K562 (cell line): ENCODE measurements at regions not wholly inside any gene's neighbourhood (a gene's known extent, or its start where the extent isn't known, plus 50 kb on each side); places are given as distances from the start of the nearest gene placed in this dataset.

ENCODE experiments used
- ATAC-seq: fragments of 200-7000 bp; cut with Tn5 transposase; 3 replicates; pipeline ENCODE4 v1.9.1; 2020; ENCODE audit warnings: moderate library complexity
- BruUV-seq: library from RNA; stranded (reverse); fragments of 400-500 nt; replicated peaks from 2 replicates; lab custom pipeline; 2021; lab: Mats Ljungman, UMichigan
- CTCF ChIA-PET: fragments of 300-600 bp; formaldehyde crosslinking; extraction: SDS; loops from one replicate; lab custom pipeline; 2021; ENCODE audit warnings: low intra/inter-chr PET ratio; lab: Yijun Ruan, JAX
- POLR2A ChIA-PET: fragments of 300-600, 350-650 bp; sonication (Branson Sonifier 250); formaldehyde crosslinking; extraction: SDS; loops from one replicate; lab custom pipeline; 2021; ENCODE audit warnings: antibody characterized with exemption, inconsistent platforms; lab: Yijun Ruan, JAX
- DNase-seq, 4 experiments: peaks; one replicate each; pipeline versions ENCODE4 v3.0.0 to v3.0.0-alpha.2; 2011 to 2018; ENCODE audit warnings: low spot score in 3 of 4, mixed read lengths in 3 of 4; ENCODE audit errors: extremely low read depth in 1 of 4
- FAIRE-seq: peaks from 2 replicates; lab custom pipeline; 2011; peaks lifted over from hg19 to GRCh38; lab: Jason Lieb, UNC
- H2AFZ ChIP-seq: 2 replicates; pipeline ENCODE4 v1.6.0; 2011; ENCODE audit warnings: low read depth, low read length, control low read depth, inconsistent platforms
- H3K27ac ChIP-seq: fragments of 200-600 bp; 3 replicates; pipeline ENCODE4 v1.8.0; 2011; ENCODE audit warnings: low read depth, mild to moderate bottlenecking, control low read depth, inconsistent platforms, low read length, moderate library complexity, mixed read lengths; ENCODE audit errors: extremely low read depth
- H3K27me3 ChIP-seq, 2 experiments: fragments of 300-600 bp in 1 of 2; 2 replicates in 1 of 2; 3 replicates in 1 of 2; pipeline versions ENCODE4 v1.6.0 to v1.8.0; 2011; ENCODE audit warnings: inconsistent platforms in 2 of 2, low read length in 2 of 2, mild to moderate bottlenecking in 1 of 2, mixed read lengths in 1 of 2, moderate library complexity in 1 of 2; ENCODE audit not compliant: control insufficient read depth in 2 of 2, insufficient read depth in 2 of 2
- H3K36me3 ChIP-seq: fragments of 300-600 bp; 3 replicates; pipeline ENCODE4 v1.8.0; 2011; ENCODE audit warnings: mild to moderate bottlenecking, low read length, inconsistent platforms; ENCODE audit not compliant: control insufficient read depth, insufficient read depth
- H3K4me1 ChIP-seq, 2 experiments: fragments of 200-600 bp in 1 of 2; replicated peaks in 1 of 2; 2 replicates in 1 of 2; 3 replicates in 1 of 2; pipeline versions ENCODE4 v1.5.1 to v1.8.0; 2011; ENCODE audit warnings: inconsistent platforms in 2 of 2, low read length in 2 of 2, mild to moderate bottlenecking in 1 of 2, mixed read lengths in 1 of 2, moderate library complexity in 1 of 2; ENCODE audit not compliant: control insufficient read depth in 2 of 2, insufficient read depth in 2 of 2
- H3K4me2 ChIP-seq: 2 replicates; pipeline ENCODE4 v1.6.1; 2011; ENCODE audit warnings: low read length, control low read depth, inconsistent platforms, mixed read lengths; ENCODE audit not compliant: insufficient read depth
- H3K4me3 ChIP-seq: fragments of 200-600 bp; sonication (generic), shearing (Covaris generic); 2 replicates; pipeline ENCODE4 v1.5.1; 2016; ENCODE audit warnings: control low read depth, inconsistent platforms
- H3K79me2 ChIP-seq: fragments of 200-600 bp; 3 replicates; pipeline ENCODE4 v1.8.0; 2011; ENCODE audit warnings: low read length, inconsistent platforms; ENCODE audit not compliant: control insufficient read depth, insufficient read depth
- H3K9ac ChIP-seq, 2 experiments: 2 replicates each; pipeline versions ENCODE4 v1.6.0 to v1.6.1; 2011; ENCODE audit warnings: low read depth in 2 of 2, low read length in 2 of 2, control low read depth in 1 of 2, inconsistent platforms in 1 of 2, mild to moderate bottlenecking in 1 of 2, mixed read lengths in 1 of 2; ENCODE audit not compliant: insufficient read depth in 1 of 2
- H3K9me1 ChIP-seq: one replicate; pipeline ENCODE4 v1.6.0; 2011; ENCODE audit warnings: inconsistent platforms, mild to moderate bottlenecking, low read length, moderate library complexity; ENCODE audit not compliant: control insufficient read depth, insufficient read depth
- H3K9me3 ChIP-seq: replicated peaks from 2 replicates; pipeline ENCODE4 v1.5.1; 2011; ENCODE audit warnings: low read depth, low read length, inconsistent platforms; ENCODE audit not compliant: control insufficient read depth, insufficient read depth
- H4K20me1 ChIP-seq: replicated peaks from 2 replicates; pipeline ENCODE4 v1.6.1; 2011; ENCODE audit warnings: low read length, inconsistent platforms, mixed read lengths; ENCODE audit not compliant: control insufficient read depth, insufficient read depth
- ARID2 ChIP-seq: fragments of 450-650 bp; IDR thresholded peaks from 2 replicates; pipeline ENCODE4 v1.6.1; 2017; ENCODE audit warnings: antibody characterized with exemption, mild to moderate bottlenecking
- CBX5 ChIP-seq: IDR thresholded peaks from 2 replicates; pipeline ENCODE4 v1.6.1; 2014; ENCODE audit warnings: low read depth, borderline replicate concordance
- CCAR2 ChIP-seq: fragments of 200-400 bp; formaldehyde crosslinking; IDR thresholded peaks from 2 replicates; pipeline ENCODE4 v1.6.1; 2017; ENCODE audit warnings: mild to moderate bottlenecking, low read depth, low read length
- ETV1 ChIP-seq: fragments of 450-650 bp; conservative IDR thresholded peaks from 2 replicates; pipeline ENCODE4 v1.6.1; 2016; ENCODE audit warnings: missing genetic modification characterization, control low read depth, low read depth, missing compliant biosample characterization
- FOSL1 ChIP-seq: fragments of 200-800 bp; sonication (Bioruptor generic); conservative IDR thresholded peaks from 2 replicates; pipeline ENCODE4 v1.6.1; 2016; ENCODE audit warnings: missing genetic modification characterization, missing compliant biosample characterization
- GABPA ChIP-seq: fragments of 200-800 bp; sonication (Bioruptor generic); conservative IDR thresholded peaks from 2 replicates; pipeline ENCODE4 v1.6.1; 2016; ENCODE audit warnings: low read depth, missing genetic modification characterization, missing compliant biosample characterization
- GTF2A2 ChIP-seq: IDR thresholded peaks from 2 replicates; pipeline ENCODE4 v1.6.1; 2016; ENCODE audit warnings: mild to moderate bottlenecking, missing genetic modification characterization, missing compliant biosample characterization
- JUND ChIP-seq, 2 experiments: IDR thresholded peaks; 2 replicates in 1 of 2; 3 replicates in 1 of 2; pipeline ENCODE4 v1.6.1; 2011; ENCODE audit warnings: borderline replicate concordance in 2 of 2, low read depth in 2 of 2, low read length in 2 of 2, improper control_type of control experiment in 1 of 2, missing biosample characterization in 1 of 2, missing genetic modification characterization in 1 of 2, missing genetic modification reagents in 1 of 2
- KDM2B ChIP-seq: fragments of 250-450 bp; sonication (Bioruptor Pico); IDR thresholded peaks from 2 replicates; pipeline ENCODE4 v1.8.0; 2021; ENCODE audit warnings: mild to moderate bottlenecking, moderate library complexity
- MBD1 ChIP-seq: fragments of 250-450 bp; sonication (Bioruptor Pico); IDR thresholded peaks from 2 replicates; pipeline ENCODE4 v1.8.0; 2022; ENCODE audit warnings: inconsistent platforms
- MEIS2 ChIP-seq: fragments of 450-650 bp; IDR thresholded peaks from 2 replicates; pipeline ENCODE4 v1.6.1; 2014; ENCODE audit warnings: mild to moderate bottlenecking; ENCODE audit not compliant: partially characterized antibody
- PURB ChIP-seq: sonication (generic); formaldehyde crosslinking; IDR thresholded peaks from 2 replicates; pipeline ENCODE4 v1.9.0; 2021; ENCODE audit warnings: low read depth, mild to moderate bottlenecking, missing genetic modification reagents
- ZBTB34 ChIP-seq: fragments of 250-450 bp; sonication (Bioruptor Pico); IDR thresholded peaks from 2 replicates; pipeline ENCODE4 v1.8.0; 2021; ENCODE audit warnings: mild to moderate bottlenecking, moderate library complexity
- ZNF134 ChIP-seq: fragments of 250-450 bp; sonication (Bioruptor Pico); conservative IDR thresholded peaks from 2 replicates; pipeline ENCODE4 v1.4.0; 2020
- ZNF354B ChIP-seq: fragments of 250-450 bp; sonication (Bioruptor Pico); IDR thresholded peaks from 2 replicates; pipeline ENCODE4 v1.4.0; 2020
- ZNF408 ChIP-seq: fragments of 250-450 bp; sonication (Bioruptor Pico); IDR thresholded peaks from 2 replicates; pipeline ENCODE4 v1.4.0; 2020; ENCODE audit warnings: low read depth, mild to moderate bottlenecking, moderate library complexity
- ZNF551 ChIP-seq: fragments of 250-450 bp; sonication (Bioruptor Pico); IDR thresholded peaks from 2 replicates; pipeline ENCODE4 v1.5.0; 2021; ENCODE audit warnings: mild to moderate bottlenecking, moderate library complexity
- ZNF699 ChIP-seq: fragments of 250-450 bp; sonication (Bioruptor Pico); IDR thresholded peaks from 2 replicates; pipeline ENCODE4 v1.8.0; 2021; ENCODE audit warnings: mild to moderate bottlenecking, moderate library complexity; ENCODE audit not compliant: insufficient replicate concordance
- WGBS: fragments of 100-300 bp; shearing (Covaris generic); methylation state at CpG from one replicate; pipeline ENCODE4 v1.1.6; 2016; ENCODE audit warnings: low coverage, mixed read lengths; ENCODE audit not compliant: insufficient coverage; ENCODE audit errors: missing lambda C conversion rate; 5-methylcytosine and 5-hydroxymethylcytosine counted together
- in situ Hi-C: fragments of 300-500 bp; cut with MboI; formaldehyde crosslinking; loops from 4 replicates; pipeline ENCODE4 v1.15.0; 2018; ENCODE audit warnings: inconsistent platforms, mixed read lengths
- intact Hi-C: fragments of 100-400 bp; cut with micrococcal nuclease; formaldehyde crosslinking; loops from 2 replicates; pipeline ENCODE4 v1.14.2; 2022

- CTCF ChIA-PET = no interaction called here
- no peaks in the 10 kb centered on the region for H3K79me2 ChIP-seq
- no TSS peak for BruUV-seq
These were observed 160.6 kb upstream of the COL21A1 start for GRCh38 chr6:56407883-56408410.

More at GRCh38 chr6:56407883-56408410, 160.6 kb upstream of the COL21A1 start:
- no peak for TF ChIP-seq GABPA (tag)
- TF ChIP-seq CCAR2 = no peak
- TF ChIP-seq ZNF354B (CRISPR knock-in tag) = no peak
- no peak for TF ChIP-seq FOSL1 (tag)
- TF ChIP-seq MEIS2 = no peak
- TF ChIP-seq MBD1 (CRISPR knock-in tag) = no peak
- no peak for TF ChIP-seq ZNF699 (CRISPR knock-in tag)
- TF ChIP-seq KDM2B = no peak
- TF ChIP-seq ZBTB34 (CRISPR knock-in tag) = no peak
- no peak for TF ChIP-seq ZNF408 (CRISPR knock-in tag)
- no peak for TF ChIP-seq ZNF551 (CRISPR knock-in tag)
- TF ChIP-seq PURB (CRISPR knock-in tag) = no peak
- no peak for TF ChIP-seq CBX5
- TF ChIP-seq GTF2A2 = no peak
- no peak for TF ChIP-seq ZNF134
- no peak for TF ChIP-seq ETV1 (tag)
- no peak for TF ChIP-seq JUND (IDR thresholded peaks at IDR 0.05; ENCODE audit: borderline replicate concordance, low read depth, low read length)
- TF ChIP-seq JUND (tag; IDR thresholded peaks at IDR 0.05; ENCODE audit: borderline replicate concordance, low read depth, low read length) = no peak
- TF ChIP-seq ARID2 = no peak
- in situ Hi-C loops = no loop called here
- no peaks in the 10 kb centered on the region for H3K27me3 ChIP-seq
- no peak overlapping the region for H3K4me2 ChIP-seq
- H2AFZ ChIP-seq = no peak overlapping the region
- POLR2A ChIA-PET = interaction anchor here (1.7 kb wide), 1 partner anchor 17 kb away, joined by 4 read pairs; no protein-coding TSS in a partner anchor
- DNase-seq (no peak), FAIRE-seq (no peak), ATAC-seq (no peak)
- no peaks in the 10 kb centered on the region for H4K20me1 ChIP-seq
- no peaks in the 10 kb centered on the region for H3K4me1 ChIP-seq
- no peak overlapping the region for H3K9ac ChIP-seq
- intact Hi-C loops = no loop called here
- H3K36me3 ChIP-seq = no peaks in the 10 kb centered on the region
- WGBS = 0% methylated on average over 1 of the region's 1 CpG
- H3K4me3 ChIP-seq = no peak overlapping the region
- H3K27ac ChIP-seq = no peak overlapping the region
- H3K9me3 ChIP-seq = no peaks in the 10 kb centered on the region
- no peaks in the 10 kb centered on the region for H3K9me1 ChIP-seq
